HL-60/S4 treated with phorbol 12-myristate 13-acetate at 8.2 ng/mL for 4 days and 3 days (cell line): ENCODE measurements at regions not wholly inside any gene's neighbourhood (a gene's known extent, or its start where the extent isn't known, plus 50 kb on each side); places are given as distances from the start of the nearest gene placed in this dataset.

Experiments
- in situ Hi-C: fragments of 300-500 bp; cut with MboI; formaldehyde crosslinking; loops from 2 replicates; pipeline ENCODE4 v1.15.0; 2022; ENCODE audit warnings: low sequenced_read_pairs

DNA sequence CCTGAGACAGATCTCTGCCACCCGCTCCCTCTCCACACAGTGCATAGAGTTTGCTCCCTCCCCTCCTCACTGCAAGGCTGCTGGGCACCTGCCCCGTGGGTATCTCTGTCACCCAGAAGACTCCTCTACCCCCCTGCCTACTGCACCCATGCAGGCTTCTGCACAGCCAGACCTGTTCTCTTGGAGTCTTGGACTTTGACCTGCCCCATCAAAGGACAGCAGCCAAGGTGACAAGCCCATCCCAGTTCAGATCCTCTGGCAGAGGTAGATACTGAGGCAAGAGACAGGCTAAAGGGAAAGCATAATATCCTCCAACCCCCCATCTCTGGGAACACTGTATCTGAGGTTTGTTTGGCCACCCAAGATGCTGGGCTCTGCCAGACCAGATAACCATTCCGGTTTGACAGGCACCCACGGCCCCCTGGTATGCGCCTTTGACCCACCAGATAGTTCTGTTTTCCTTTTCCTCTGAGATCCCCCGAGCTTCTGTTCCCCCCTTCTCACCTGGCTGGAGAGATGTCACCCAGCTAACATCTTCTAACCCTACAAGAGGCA, 239.6 kb downstream of the SOX9 start:
- in situ Hi-C loops = no loop called here

DNA sequence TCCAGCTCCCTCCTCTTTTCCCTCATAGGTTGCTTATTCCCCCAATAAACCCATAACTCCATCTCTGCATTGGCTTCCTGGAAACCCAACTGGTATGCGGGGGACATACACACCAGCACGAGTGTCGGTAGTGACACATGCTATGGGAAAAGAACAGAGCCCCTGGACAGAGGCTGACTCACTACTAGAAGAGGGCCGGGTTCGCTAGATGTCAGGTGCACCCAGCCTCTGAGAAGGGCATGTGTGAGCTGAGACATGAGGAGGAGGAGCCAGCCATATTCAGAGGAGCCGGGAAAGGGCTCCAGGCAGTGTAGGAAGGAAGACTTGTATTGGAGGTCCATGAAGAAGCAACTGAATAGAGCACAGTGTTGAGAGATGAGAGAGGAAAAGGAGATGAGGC, 241.1 kb downstream of the SOX9 start:
- in situ Hi-C loops = no loop called here

DNA sequence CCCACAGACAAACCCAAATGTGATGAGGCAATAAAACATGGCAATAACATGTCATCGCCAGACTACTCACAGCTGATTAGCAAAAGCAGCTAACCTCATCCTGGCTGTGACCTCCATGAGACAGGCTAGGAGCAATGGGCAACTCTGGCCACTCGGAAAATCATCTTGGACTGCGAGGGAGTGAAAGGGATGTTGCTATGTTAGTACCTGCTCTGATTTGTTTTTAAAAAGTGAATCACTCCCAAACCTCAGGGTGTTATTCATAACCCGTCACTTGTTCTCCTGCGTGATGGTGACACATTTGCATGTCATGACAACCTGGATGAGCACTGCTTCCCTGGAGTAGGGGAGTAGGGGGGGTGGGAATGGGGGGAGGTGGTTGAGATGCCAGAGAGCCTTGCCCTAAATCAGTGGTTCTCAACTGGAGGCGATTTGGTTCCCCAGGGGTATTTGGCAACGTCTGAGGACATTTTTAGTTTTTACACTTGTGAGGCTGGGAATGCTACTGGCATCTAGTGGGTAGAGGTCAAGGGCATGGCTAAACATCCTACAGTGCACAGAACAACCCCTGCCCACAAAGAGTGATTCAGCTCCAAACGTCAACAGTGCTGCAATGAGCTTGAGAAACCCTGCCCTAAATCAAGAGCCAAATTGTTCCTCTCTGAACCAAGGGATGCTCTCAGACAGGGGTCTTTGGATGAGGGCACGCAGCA, 241.7 kb downstream of the SOX9 start:
- in situ Hi-C loops = no loop called here

DNA sequence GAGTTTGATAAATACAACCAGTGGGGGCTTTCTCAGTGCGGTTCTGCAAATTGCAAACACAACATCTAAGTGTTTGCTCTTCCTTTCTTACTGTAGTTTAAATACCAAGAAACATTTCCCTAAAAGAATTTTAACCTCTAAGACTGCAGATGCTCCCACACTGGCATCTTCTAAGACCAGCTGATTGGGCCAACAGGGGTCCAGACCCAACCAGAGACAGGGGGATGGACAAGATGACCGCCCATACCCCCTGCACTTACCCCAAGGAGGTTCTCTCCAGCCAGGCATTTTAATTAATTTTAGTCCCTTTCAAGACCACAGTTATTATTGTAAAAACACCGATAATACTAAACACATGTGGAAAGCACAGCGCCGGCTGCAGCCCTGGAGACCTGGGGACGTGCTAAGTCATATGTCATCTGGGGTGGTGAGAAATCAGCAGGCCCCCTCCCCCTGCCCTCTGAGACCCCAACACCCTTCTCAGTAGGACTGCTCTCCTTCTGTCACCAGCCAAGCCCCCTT, 242.3 kb downstream of the SOX9 start:
- in situ Hi-C loops = no loop called here

DNA sequence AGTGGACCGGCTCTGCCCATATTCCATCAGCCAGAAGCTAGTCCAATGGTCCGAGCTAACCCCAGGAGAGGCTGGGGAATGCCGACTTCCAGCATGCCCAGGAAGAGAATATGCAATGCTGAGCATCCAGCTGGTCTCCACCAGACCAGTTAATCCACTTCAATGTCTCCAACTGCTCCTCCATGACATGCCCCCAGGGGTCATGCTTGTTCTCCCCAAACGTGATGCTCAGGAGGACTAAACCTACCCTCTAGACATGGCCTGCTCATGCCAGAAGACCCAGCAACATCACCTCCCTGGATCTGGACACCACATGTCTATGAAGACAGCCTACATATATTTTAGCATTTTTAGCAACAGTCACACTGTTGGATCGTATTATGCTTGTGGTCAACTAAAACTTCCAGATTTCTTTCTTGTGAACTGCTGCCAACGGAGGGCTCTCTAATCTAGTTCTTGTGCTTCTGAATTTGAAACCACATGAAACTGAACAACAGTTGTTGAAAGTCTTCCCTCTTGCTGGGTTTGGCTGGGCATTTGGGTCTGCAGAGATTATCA, 245.1 kb downstream of the SOX9 start:
- in situ Hi-C loops = no loop called here

DNA sequence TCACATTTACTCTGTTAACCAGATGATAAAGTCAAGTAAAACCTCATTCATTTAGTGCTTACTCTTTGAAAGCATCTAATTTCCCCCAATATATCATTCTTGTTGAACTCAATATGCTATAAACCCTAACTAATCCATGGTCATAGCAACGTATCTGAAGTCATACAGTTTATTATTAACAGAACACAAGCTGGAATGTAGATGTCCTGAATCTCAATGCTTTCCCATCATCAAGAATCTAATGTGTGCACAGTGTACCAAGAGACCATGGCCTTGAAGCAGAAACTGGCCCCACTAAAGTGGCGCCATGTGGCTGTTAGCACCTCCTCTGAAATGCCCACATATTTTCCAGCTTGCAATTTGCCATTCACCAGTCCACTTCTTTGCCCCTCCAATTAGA, 245.8 kb downstream of the SOX9 start:
- in situ Hi-C loops = no loop called here

DNA sequence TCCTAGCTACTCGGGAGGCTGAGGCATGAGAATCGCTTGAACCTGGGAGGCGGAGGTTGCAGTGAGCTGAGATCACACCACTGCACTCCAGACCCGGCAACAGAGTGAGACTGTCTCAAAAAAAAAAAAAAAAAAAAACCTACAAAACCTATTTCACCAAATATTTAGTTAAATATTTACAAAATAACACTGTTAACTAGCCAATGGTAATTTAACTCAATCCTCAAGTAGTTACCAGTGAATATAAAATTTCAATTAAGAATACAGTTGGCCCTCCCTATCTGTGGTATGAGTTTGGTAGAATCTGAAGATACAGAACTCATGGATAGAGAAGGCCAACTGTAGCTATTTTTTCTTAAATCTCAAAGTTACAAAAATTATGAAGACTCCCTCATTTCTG, 247.4 kb downstream of the SOX9 start:
- in situ Hi-C loops = no loop called here

DNA sequence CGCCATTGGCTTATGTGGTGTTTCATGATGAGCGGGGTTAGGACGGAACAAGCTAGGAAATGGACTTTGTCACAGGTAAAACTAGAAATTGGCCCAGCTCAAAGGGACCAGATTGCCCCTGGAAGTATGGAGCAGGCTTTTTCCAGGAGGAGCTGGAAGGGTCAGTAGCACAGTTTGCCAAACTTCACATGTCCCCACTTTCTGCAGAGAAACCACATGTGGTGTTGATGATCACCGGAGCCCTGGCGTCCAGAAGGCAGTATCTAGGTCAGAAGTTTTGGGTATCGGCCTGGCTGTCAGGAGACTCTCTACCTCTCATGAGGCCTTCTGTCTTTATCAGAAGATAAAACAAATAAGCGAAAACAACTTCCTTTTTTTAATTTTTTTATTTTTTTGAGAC, 248.5 kb downstream of the SOX9 start:
- in situ Hi-C loops = no loop called here

DNA sequence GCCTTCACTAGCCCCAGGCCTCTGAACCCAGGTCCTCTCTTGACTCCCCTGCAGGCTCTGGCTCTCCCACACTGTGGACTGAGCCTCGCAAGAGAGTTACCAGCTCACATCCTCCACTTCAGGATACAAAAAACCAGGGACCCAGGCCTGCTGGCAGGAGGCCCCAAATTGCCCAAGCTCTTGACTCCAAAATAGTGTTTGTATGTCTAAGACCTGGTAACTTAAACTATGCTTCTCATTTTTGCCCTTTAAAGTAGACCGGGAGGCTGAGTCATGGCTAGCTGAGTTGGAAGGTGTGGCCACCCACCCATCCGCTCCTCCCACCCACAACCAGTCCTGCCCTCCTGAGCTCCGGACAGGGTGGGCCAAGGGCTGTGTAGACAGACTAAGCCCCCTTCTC, 250.0 kb downstream of the SOX9 start:
- in situ Hi-C loops = no loop called here

DNA sequence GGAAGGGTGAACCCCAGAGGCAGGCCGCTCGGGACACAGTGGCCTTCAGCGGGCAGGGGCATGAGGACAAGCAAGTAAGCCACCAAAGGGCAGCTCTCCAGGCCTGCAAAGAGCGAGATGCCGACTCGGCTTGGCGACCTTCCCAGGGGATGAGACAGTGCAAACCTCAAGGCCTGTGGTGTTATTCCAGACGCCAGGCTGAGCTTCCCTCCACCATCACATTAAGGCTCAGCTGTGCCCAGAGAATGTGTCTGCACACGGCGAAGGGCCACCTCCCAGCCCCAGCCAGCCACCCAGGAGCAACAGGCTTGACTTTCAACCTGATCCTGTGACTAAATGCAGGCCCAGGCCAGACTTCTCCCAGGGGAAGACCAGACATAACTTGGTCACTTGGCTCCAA, 251.4 kb downstream of the SOX9 start:
- in situ Hi-C loops = no loop called here

DNA sequence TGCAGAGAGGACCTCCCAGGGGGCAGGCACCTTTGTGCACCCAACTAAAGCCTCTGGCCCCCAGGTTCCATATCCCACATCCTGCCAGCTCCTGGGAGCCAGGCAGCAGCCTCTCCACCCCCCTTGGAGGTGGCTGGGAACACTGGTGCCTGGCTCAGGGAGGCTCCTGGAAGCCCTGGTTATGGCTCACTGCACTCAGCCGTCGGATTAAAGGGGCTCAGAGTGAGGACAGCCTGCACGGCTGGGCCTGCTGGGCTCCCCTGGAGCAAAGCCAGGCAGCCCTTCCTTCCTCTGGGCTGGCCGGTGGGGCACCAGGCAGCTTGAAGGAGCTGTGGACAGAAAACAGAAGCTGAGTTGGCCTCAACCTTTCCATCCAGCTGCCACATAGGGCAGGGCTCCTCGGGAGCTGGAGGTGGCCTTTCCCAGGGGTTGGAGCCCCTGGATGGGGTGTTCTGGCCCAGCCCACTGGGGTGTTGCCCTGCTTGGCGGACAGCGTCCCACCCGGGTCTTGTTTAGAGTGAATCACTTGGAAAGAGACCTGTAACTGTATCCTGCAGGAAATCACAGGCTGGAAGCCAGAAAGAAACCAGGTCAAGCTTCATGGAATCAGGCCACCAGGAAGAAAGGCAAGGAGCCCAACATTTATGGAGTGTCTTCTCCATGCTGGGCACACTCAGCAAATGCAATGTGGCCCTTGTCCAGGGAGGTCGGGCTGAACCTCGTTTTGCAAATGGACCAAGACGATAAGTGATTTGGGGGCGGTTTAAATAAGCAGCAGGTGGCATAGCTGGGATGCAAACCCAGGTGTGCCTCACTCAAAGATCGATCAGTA, 253.3 kb downstream of the SOX9 start:
- in situ Hi-C loops = no loop called here

DNA sequence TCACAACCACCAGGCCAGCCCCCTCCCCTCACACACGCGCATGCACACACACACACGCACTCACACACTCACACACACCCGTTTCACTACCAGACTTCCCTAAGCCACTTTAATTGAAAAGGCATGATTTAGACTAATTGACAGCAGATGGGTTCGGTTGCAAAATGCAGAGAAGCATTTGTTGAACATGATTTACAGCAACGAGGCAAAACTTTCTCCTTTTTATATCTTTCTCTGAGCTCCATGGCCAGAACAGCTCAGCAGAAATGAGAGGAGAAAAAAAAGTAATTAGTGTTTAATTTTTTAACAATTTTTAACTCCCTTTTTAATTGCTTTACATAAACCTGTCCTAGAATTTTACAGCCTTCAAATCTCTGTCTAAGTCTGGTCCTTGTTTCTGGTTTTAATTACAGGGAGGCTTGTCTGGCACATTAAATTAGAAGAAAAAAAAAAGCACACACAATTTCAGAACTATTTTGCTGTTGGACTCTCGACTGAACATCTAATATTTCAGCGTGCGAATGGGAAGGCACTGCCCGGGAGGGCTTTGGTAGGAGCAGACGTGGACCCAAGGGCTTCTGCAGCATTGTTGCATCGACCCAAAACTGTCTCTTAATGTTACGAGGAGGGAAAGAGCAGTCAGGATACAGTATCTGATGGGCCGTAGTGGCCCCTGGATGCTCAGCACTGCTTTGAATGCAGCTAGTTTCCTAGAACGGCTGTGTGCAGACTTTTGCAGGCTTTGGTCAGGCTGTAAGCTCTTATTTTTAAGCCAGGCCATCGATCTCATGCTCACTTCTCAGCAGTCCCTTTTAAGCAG, 255.9 kb downstream of the SOX9 start:
- in situ Hi-C loops = no loop called here

DNA sequence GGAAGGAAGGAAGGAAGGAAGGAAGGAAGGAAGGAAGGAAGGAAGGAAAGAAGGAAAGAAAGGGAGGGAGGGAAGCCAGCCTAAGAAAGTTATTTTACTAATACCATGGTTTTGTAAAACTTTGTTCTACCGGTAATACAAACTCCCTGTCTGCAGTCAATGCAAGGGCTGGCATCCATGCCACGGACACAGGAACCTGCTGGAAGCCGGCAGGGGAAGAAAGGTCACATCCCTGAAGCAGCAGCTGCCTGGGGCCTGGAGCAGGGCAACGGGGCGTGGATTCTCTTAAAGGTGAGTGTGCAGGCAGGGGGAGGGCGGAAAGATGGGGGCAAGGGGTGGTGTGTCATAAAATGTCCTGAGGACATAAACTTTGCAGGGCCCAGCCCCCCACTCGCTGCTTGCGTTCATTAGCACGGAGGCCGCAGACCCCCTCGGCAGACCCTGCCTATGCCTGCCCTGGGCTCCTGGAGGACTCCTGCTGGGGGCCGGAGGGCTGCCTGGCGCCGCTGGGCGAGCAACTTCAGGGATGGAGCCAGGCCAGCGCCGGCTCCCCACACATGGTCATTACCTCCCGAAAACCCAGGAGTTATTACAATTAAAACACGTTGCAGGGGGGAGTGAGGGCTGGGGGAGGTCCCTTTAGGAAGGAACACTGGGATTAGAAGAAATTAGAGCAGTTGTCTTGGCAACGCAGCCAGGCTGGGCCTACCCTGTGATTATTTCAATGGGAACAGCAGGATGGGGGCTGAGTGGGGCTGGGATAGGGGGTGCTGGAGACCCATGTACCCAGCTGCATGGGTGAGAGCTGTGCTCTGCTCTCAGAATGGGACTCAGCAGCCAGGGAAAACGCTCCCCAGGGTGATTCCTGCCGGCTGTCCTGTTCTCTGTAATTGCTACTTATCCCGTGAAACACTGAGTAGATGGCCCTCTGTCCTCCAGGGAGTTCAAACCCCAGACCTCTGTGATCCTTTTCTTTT, 257.9 kb downstream of the SOX9 start:
- in situ Hi-C loops = no loop called here

DNA sequence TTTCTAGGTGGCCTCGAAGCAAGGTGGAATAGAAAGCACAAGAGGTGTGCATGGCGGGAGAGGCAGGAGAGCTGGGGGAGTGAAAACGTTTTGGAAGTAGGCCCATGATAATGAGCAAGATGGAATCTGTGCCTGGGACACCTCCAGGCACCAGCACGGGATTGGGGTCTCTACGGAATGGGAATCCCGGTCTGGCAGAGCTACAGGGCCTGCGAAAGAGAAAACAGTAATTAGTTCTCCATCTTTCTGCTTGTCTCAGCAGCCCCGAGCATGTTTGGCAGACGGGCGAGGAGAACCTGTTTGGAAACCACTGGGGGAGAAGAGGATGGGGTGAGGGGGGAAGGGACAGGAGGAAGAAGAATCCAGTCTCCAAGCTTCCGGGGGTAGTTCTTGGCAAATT, 258.7 kb downstream of the SOX9 start:
- in situ Hi-C loops = no loop called here

DNA sequence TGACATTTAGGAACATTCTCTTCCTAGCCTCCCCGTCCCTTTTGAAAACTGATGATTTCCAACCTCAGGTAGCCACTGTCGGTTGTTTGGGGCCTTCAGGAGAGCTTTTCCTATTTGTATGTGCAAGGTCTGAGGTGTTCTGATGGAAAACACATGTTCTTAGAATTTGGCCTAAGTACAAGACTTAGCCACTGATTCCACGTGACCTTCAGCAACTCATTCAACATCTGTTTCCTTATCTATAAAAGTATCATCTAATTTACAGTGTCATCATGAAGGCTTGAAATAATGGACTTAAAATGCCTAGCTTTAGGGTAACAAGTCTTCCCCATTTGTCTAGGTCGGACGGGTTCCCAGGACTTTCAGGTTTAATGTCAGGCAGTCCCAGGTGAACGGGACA, 259.3 kb downstream of the SOX9 start:
- in situ Hi-C loops = no loop called here

DNA sequence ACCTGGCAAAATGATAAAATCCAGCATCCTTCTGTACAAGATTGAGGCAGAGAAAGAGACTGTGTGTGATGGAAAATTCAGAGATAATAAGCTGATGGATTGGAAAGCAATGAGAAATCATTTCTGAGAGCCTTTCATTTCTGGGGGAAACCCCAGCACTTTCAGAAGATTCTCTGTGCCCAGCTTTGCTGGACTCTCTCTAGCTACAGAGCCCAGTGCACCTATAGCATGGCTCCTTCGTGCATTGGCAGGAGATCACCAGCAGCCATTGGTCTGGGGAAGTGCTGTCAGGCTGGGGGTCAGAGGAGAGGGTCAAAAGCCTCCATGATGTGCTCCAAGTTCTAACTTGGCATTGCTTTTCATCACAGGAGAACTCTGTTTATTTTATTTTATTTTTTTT, 259.9 kb downstream of the SOX9 start:
- in situ Hi-C loops = no loop called here

DNA sequence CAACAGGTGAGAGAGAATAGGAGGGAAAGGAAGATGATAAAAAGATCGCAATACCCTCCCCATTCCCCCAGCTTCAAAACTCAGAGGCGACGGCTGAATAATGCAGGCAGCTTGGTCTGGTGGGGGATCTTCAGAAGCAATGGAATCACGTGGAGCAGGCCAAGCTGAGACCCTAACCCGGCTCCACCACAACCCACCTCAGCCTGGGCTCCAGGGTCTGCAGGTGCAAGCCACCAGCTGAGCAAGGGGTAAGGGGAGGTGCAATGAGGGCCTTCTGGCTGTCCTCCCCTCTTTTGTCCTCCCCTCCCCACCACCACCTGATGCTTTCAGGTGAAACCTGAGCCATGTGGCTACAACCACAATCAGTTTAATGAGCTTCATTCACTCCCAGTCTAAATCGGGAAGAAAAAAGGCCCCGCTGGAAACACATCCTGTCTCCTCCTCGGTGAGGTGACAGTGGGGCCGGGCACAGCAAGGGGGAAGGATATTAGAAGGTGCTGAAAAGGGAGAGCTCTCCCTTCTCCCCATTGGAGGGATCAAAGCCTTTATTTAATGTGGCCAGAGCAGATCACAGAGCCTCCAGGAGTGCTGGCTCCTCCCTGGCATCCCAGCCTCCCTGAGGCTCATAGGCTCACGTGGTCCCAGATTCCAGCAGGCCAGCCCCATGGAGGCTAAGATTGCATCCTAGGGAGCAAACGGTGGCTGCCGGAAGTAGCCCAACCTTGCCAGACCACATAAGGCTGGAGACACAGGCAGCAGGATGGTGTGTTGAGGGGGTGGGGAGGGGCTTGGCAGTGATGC, 261.0 kb downstream of the SOX9 start:
- in situ Hi-C loops = no loop called here

DNA sequence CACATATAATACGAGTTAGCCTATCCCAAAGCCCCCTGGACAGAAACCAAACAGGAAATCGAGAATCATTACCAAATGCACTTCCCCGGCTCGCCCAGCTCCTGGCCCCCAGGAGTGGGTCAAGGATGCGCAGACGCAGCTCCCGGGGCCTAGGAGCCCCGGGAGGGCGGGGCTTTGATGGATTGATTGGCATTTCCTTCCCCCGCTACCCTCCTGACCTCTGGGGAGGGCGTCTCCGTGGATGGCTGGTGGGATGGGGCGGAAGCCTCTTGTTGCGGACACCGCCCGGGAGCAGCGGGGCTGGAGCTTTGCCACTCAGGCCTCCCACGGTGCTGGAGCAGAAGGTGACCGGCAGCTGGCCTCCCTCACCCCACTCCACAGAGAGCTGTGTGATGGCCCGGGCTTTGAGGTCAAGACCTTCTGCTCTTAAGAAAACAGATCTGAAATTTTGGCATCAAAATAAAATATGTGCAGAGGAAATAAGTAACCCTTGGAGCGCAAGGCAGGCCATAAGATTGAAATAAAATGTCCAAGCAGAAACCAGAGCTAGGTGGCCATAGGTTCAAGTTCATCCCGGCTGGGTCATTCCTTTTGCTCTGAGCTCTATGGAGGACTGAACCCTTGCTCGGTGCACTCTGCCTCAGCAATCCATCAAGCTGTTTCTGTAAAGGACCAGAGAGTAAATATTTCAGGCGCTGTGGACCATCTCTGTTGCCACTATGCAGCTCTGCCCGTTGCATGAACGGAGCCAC, 262.3 kb downstream of the SOX9 start:
- in situ Hi-C loops = no loop called here
